Occipital lobe (tissue), 1 donor: ENCODE measurements at regions not wholly inside any gene's neighbourhood (a gene's known extent, or its start where the extent isn't known, plus 50 kb on each side); places are given as distances from the start of the nearest gene placed in this dataset.
"Not testable (repeated sequence)": the region's sequence is repeated elsewhere in the genome, so short reads cannot be mapped to it uniquely, and the experiment has no call there.

Source experiments
- DNase-seq: peaks from one replicate; lab custom pipeline; 2025; lab: John Stamatoyannopoulos, UW

DNA sequence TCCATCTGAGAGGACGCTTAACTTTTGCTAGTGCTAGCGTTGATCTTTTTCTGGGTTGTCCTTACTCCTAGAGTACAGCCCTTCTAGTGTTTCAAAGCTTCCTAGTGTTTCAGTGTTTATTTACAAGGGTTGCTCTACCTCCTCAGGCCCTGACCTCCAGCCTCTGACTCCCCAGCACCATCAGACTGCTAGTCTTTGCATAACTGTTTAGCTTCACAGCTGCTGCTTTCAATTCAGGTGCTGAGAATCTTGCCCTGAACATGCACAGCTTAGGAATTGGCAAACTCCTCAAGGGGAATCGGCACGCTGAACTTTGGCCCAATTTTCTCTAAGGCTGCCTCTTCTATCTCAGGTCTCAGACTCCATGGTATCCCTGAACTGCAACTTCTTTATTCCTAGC lies 52.9 kb downstream of the OR52B4 start:
- not testable (repeated sequence) for DNase-seq

DNA sequence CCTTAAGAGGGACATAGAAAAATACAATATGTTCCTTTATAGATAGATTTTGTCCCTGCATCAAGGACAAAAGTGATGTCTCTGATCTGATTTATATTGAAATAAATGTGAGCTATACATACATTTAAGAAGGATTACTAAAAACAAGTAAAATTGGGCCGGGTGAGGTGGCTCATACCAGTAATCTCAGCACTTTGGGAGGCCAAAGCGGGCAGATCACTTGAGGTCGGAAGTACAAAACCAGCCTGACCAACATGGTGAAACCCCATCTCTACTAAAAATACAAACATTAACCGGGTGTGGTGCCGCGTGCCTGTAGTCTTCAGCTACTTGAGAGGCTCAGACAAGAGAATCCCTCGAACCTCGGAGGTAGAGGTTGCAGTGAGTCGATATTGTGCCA lies 91.0 kb downstream of the OR52B4 start:
- DNase-seq: not testable (repeated sequence)

DNA sequence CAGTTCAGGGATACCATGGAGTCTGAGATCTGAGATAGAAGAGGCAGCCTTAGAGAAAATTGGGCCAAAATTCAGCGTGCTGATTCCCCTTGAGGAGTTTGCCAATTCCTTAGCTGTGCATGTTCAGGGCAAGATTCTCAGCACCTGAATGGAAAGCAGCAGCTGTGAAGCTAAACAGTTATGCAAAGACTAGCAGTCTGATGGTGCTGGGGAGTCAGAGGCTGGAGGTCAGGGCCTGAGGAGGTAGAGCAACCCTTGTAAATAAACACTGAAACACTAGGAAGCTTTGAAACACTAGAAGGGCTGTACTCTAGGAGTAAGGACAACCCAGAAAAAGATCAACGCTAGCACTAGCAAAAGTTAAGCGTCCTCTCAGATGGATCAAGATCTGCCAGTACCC lies 117.1 kb downstream of the OR52B4 start:
- DNase-seq: not testable (repeated sequence)

DNA sequence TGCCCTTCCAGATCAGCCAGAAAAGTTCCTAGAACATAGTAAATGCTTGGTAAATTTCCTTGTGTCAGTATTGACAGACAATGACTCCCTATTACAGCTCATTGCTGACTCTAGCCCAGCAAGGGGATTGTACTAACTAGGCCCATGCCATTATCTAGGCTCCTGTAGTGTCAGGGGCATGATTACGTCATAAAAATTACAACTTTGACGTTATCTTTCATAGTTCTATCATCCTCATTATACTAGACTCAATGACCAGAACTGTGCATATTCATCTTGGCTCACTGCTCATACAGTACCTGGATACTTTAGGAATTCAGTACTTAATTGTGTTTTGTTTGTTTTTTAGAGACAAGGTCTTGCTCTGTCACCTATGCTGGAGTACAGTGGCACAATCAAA lies 118.7 kb downstream of the OR52B4 start:
- not testable (repeated sequence) for DNase-seq

DNA sequence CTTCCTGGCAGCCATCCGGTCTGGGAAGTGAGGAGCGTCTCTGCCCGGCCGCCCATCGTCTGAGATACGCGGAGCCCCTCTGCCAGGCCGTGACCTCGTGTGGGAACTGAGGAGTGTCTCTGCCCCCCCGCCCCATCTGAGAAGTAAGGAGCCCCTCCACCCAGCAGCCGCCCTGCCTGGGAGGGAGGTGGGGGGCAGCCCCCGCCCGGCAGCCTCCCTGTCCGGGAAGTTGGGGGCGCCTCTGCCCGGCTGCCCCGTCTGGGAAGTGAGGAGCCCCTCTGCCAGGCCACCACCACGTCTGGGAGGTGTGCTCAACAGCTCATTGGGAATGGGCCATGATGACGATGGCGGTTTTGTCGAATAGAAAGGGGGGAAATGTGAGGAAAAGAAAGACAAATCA lies 130.4 kb downstream of the OR52B4 start:
- not testable (repeated sequence) for DNase-seq

DNA sequence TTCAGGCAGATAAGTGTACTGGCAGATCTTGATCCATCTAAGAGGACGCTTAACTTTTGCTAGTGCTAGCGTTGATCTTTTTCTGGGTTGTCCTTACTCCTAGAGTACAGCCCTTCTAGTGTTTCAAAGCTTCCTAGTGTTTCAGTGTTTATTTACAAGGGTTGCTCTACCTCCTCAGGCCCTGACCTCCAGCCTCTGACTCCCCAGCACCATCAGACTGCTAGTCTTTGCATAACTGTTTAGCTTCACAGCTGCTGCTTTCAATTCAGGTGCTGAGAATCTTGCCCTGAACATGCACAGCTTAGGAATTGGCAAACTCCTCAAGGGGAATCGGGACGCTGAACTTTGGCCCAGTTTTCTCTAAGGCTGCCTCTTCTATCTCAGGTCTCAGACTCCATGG lies 124.3 kb downstream of the RRM1 start:
- not testable (repeated sequence) for DNase-seq

DNA sequence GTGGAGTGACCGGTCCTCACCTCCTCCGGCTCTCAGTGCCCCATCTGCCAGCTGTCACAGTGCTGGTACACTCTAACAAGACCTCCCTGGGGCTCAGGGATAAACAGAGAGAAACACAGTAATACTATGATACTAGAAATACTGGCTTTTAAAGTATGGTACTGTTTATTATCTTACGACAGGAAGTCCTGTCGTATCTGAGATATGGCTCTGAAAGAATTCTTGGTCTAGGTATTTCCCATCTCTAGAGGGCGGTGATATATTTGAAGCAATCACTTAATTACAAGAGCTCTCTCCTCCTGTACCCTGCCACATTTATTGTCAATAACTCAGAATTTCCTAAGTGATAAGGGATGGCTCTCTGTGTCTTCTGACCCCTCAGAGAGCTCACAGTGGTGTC lies 119.1 kb downstream of the RRM1 start:
- no peak for DNase-seq

DNA sequence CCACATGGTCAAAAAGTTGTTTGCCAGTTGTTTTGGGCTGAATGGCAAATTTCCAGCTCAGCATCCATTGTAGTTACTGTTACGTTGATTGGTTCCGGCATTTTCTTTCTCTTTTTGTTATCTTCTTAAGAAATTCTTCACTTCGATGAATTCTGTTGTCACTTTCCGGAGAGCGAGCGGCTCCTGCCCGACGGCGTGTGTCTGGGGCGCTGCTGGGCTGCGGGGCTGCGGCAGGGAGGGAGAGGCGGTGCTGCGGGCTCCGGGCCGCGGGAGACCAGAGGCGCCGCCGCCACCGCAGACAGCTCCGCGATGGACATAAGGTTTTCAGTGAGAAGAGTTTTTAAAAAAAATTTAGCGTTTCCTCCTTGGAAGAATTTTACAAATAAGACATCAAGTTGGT lies 117.4 kb downstream of the RRM1 start:
- no peak for DNase-seq

DNA sequence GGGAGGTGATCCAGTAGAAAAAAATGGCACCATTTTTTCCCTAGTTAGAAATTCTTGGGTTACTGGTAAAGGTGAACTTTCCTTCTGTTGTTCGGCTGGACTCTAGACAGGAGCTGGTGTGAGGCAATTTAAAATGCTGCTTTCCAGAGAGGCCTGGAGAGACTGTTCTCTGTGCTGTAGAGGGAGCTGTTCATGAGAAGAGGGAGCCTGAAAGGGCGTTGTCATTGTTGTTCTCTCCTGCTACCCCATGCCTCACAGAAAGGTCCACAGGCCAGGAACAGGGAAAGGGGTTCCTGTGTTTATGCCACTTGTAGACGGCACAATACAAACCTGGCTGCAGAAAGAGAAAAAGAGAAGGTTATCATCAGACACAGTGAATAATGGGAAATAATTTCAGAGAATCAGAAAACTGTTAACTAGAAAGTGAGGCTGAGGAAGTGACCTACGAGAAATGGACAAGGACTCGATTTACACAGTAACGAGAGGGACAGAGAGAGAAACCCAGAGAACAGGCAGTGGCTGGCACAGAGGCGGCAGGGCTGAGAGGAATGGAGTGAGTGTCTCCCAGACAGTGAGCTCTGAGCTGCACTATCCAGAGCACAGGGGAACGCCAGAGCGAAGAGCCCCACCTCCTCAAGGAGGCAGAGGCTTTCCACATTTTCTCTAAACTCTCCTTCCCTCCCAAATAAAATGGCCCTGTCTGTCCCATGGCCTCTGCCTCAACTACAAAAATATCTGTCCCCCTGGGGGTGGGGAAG lies 109.2 kb downstream of the RRM1 start:
- no peak for DNase-seq

DNA sequence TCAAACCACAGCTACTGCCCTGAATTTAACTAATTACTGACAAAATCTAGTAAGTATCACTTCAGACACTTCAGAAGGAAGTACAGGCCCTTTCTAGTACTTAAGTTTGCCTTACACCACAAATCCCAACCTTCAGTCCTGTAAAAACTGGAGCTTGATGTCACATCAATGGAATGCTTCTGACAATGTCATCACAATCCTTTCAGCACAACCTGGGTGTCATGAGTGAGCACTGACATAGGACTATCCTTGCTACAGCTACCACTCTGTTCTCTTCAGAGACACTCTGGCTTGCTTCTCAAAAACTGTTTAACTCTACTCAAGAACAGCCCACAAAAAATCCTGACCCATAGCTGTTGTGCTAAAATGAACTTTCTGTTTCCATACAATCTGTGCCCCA lies 108.2 kb downstream of the RRM1 start:
- no peak for DNase-seq

DNA sequence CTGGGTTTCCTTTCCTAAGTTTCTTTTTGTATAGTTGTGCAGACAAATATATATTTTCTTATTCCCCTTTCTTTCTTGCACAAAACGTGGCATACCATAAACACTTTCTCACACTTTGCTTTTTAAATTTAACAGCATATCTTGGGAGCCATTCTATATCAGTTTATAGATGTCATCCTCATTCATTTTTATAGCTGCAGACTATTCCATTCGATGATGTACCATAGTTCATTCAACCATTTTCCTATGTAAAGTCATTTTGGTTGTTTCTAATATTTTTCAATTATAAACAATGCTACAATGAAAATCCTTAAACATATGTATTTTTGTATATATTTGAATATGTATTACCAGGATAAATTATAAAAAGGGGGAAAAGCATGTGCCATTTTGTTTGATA lies 102.5 kb downstream of the RRM1 start:
- no peak for DNase-seq

DNA sequence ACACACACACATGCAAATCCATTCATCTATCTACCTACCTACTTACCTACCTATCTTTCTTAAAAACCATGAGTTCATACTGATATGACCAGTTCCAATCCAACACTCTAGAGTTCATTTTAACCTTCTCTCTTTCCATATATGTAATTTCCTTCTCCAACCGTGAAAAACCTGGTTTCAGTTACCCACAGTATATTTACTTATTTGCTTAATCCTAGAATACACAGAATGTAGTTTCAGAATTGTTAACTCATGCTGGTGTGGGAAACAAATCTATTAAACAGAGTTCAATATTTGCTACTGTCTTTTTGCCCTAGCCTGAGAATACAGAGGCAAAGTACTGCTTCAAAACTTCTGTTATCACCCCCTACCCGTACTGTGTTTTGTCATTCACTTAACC lies 101.3 kb downstream of the RRM1 start:
- DNase-seq: no peak

DNA sequence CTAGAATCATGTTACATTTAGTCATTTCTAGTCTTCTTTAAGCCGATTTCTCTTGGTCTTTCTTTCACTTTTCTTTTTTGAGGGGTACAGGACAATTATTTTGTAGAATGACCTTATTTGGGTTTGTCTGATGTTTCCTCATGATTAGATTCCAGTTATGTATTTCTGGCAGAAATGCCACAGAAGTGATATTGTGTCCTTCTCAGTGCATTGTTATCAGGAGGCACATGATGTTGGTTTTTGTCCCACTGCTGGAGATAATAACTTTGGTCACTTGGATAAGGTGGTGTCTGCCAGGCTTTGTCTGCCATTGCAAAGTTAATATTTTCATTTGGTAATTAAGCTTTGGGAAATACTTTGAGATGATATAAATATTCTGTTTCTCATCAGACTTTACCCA lies 100.3 kb downstream of the RRM1 start:
- no peak for DNase-seq

DNA sequence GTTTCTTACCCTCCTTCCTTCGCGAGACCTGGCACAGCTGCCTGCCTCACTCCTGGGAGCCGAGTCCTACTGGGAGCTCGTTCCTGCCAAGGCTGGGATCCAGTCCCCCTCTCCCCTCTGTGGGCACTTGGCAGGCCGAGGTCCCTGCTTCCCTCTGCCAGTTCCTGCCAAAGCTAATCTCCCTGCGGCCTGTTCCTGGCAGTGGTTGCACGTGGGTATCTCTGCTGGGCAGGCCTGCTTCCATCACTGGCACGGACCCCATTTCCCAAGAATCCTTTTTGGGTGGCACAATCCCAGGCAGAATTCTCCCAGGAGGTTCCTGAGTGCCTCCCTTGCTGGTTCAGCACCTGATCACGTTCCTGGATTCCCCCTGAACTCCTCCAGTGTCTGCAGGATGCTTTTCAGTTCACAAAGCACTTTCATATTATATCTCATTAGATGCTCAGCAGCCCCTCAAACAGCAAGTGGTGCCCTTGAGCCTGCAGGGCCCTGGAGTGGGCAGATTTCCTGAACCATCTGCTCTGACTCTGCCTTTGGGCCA lies 96.5 kb downstream of the RRM1 start:
- peak; percentile 38 for DNase-seq

DNA sequence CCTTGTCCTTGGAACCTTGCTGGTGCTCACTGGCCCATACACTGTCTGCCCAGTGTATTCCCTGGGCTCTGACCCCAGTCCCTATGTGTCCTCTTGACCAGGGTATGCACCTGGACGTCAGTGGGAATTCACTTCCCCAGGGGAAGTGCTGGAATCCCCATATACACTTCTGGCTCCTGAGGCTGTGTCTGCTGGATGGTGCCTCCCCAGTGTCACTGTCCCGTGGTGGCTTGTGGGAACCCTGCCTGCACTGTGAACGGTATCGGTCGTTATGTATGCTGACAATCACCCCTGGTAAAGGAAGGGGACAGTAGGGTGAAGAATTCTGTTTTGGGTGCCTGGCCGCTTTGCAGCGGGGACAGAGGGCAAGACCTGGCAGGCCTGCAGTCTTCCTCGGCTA lies 95.9 kb downstream of the RRM1 start:
- DNase-seq: no peak

DNA sequence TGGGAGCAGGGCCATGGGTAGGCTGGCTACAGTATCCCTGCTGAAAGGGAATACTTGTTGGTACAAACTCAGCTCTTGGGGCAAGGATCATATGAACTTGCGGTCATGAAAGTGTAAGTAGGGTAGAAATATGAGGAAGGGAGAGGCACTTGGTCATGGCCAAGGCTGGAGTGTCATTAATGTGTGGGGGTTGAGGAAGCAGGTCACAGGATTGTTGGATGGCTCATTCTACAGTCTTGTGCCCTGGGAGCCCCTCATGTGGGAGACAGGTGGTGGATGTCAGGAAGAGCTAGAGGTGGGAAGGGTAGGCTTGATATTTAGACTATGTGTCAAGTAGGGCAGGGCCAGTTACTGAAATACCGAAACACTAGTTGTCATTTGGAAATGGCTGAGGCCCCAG lies 95.5 kb downstream of the RRM1 start:
- DNase-seq: no peak
